AG09319 (cell line): ENCODE measurements at regions not wholly inside any gene's neighbourhood (a gene's known extent, or its start where the extent isn't known, plus 50 kb on each side); places are given as distances from the start of the nearest gene placed in this dataset.

Source experiments
- DNase-seq: peaks from one replicate; pipeline ENCODE4 v3.0.0-alpha.2; 2010; ENCODE audit warnings: low read depth; ENCODE audit errors: extremely low read depth
- TF ChIP-seq, protein P1 (sequence below): IDR thresholded peaks from 2 replicates; pipeline ENCODE4 v1.5.1; 2011; ENCODE audit warnings: low read depth, mild to moderate bottlenecking, inconsistent platforms, low read length, moderate library complexity

DNA sequence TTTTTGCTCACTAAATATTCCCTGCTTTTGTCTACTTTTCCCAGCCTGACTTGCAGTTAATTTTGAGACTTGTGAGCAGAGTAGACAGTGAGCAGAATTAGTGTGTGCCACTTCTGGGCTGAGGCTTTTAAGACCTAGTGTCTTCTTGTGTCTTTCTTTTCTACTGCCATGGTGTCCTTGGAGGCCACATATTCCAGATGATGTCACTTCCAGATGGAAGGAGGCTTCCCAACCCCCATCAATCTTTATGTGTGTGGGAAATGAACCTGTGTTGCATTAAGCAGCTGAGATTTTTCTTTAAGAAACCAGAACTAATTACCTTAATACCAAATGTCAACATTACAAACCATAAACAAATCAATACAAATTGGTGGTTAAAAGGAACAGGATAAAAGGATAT is 774.7 kb upstream of the ROBO1 start:
- no peak for DNase-seq
- TF ChIP-seq, protein P1, sequence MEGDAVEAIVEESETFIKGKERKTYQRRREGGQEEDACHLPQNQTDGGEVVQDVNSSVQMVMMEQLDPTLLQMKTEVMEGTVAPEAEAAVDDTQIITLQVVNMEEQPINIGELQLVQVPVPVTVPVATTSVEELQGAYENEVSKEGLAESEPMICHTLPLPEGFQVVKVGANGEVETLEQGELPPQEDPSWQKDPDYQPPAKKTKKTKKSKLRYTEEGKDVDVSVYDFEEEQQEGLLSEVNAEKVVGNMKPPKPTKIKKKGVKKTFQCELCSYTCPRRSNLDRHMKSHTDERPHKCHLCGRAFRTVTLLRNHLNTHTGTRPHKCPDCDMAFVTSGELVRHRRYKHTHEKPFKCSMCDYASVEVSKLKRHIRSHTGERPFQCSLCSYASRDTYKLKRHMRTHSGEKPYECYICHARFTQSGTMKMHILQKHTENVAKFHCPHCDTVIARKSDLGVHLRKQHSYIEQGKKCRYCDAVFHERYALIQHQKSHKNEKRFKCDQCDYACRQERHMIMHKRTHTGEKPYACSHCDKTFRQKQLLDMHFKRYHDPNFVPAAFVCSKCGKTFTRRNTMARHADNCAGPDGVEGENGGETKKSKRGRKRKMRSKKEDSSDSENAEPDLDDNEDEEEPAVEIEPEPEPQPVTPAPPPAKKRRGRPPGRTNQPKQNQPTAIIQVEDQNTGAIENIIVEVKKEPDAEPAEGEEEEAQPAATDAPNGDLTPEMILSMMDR = no peak

DNA sequence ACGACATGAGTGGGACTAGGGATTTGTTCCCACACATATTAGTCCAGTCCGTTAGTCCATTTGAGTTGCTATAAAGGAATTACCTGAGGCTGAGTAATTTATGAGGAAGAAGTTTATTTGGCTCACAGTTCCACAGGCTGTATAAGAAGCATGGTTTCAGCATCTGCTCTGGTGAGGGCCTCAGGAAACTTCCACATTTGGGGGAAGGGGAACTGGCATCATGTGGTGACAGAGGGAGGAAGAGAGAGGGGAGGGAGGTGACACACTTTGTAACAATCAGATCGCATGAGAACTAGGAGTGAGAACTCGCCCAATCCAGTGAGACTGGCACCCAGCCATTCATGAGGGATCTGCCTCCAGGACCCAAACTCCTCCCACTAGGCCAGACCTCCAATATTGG is 769.9 kb upstream of the ROBO1 start:
- no peak for DNase-seq
- TF ChIP-seq, protein P1 = no peak

DNA sequence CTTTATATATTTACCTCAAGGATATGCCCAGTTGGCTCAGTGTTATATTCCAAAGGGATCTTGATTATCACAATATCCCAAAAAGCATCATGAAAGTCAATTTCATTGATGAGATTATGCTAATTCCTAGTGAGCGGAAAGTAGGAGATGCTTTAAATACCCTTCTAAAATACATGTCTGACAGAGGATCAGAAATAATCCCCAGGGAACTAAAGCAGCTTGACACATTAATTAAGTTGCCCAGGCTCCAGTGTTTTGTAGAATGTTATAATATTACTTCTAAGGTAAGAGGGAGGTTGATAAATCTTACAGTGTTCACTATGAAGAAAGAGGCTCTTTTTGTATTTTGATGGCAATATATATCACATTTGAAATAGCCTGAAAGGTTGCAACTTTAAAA is 767.5 kb upstream of the ROBO1 start:
- TF ChIP-seq, protein P1 = no peak
- no peak for DNase-seq

DNA sequence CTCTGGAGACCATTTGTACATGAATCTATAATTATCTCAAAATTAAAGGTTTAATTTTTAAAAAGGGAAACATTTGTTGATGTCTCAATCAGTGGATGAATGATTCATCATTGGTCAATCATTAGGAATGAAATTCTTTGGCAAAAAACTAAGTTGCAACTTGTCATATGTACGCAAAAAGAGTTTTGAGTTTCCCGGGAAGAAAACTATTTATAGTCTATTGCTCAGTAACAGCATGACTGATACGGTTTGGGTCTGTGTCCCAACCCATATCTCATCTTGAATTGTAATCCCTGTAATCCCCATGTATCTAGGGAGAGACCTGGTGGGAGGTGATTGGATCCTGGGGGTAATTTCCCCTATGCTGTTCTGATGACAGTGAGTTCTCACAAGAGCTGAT is 765.8 kb upstream of the ROBO1 start:
- TF ChIP-seq, protein P1 = no peak
- DNase-seq = no peak

DNA sequence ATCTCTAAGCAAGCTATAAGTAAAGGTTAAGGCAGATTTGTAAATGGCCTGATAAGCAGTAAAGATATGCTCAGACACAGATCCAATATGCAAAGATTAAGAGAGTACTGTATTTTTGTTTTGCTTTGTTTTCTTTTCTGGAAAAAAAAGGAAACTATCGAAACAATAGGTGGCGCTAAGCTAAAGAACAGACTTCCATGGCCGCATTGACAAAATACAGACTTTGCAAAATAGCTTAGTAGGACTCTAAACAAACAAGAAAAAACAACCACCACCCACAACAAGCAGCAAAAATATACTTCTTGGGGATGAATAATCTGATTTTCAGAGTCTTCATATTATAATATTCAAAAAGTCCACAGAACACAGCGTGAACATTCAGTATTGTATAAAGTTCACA is 758.4 kb upstream of the ROBO1 start:
- no peak for DNase-seq
- TF ChIP-seq, protein P1 = no peak

DNA sequence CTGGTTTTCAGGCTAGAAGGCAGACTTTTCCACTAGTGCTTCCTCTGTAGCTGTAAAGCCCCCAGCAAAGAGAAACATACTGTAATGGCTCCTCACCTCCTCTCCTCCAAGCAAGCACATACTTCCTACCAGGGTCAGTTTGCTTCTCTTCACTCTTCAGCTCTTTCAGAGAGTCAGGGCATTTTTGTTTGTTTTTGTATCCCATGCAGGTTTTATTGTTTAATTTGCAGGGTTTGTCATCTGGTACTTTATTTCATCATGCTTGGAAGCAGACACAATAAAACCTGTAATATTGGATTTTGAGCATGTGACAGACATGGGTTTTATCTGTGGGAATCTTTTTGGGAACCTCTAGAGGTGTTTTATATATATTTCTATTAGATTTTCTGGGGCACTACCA is 753.3 kb upstream of the ROBO1 start:
- DNase-seq = no peak
- TF ChIP-seq, protein P1 = no peak

DNA sequence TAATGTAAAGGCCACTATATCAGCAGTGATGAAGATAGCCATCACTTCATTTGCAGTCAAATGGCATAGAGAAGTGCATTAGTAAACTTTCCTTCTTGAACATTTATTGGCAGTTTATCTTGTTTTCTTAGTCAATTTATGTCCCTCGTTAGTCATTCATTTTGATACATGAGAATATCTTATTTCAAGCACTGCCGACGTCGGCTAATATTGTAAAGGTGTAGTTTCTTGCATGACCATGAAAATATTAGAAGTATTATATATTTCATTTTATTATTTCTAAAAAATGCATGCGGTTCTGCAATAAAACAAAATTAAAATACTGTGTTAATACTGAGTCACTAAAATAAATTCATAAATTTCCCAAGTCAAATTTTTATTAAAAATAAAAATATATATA is 751.6 kb upstream of the ROBO1 start:
- TF ChIP-seq, protein P1 = no peak
- no peak for DNase-seq
